Fibroblast of skin of abdomen (primary cell): ENCODE measurements at regions not wholly inside any gene's neighbourhood (a gene's known extent, or its start where the extent isn't known, plus 50 kb on each side); places are given as distances from the start of the nearest gene placed in this dataset.

ENCODE experiments used
- DNase-seq: peaks from one replicate; pipeline ENCODE4 v3.0.0-alpha.2; 2013

DNA sequence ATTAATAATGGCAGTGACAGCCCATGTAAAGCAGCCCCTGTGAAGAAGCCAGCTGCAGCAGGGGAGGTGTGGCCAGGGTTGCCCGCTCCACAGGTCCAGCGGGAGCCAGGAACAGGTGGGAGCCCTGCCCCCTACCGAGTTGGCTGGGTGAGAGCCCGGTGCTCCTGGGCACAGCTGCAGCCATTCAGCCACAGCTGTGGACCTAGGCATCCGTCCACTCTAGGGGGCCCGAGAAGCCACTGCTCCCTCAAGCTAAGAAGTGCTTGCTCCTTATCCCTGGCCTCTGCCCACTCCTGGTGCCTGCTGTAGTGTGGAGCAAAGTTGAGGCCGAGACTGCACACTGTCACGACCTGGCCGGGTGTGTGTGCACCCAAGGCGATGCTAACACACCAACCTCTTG lies 1469.0 kb downstream of the PCDH7 start:
- no peak for DNase-seq

DNA sequence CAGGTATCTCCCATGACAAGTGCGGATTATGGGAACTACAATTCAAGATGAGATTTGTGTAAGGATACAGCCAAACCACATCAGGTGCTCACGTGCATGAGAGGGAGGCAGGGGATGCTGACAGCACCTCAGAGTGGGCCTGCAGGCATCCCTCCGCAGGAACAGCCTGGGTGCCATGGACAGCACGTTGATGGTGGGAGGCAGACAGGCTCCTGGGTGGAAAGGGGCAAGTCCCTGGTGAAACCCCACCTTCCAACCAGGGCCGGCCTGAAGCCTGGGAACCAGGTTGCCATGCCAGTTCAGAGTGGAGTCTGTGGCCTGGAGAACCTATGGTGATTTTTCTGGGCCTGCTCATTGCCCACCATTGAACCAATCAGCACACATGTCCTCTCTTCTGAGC lies 1469.6 kb downstream of the PCDH7 start:
- DNase-seq: no peak

DNA sequence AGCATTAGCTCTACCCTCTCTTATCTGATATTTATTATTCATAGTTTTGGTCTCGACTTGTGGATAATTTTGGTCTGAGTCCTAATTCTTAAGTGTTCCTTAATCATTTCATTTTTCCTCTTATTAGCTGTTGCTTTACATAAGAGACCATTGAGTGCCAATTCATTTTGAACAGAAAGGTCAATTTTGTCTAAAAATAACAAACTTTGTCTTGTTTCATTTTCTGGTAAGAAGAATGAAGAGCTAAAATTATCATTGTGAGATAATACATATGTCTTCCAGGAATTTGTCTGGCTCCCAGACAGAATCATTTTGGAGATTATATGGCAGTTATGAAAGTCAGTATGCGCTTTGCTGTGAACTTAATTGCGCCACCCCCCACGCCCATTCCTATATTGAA lies 1471.8 kb downstream of the PCDH7 start:
- DNase-seq: no peak

DNA sequence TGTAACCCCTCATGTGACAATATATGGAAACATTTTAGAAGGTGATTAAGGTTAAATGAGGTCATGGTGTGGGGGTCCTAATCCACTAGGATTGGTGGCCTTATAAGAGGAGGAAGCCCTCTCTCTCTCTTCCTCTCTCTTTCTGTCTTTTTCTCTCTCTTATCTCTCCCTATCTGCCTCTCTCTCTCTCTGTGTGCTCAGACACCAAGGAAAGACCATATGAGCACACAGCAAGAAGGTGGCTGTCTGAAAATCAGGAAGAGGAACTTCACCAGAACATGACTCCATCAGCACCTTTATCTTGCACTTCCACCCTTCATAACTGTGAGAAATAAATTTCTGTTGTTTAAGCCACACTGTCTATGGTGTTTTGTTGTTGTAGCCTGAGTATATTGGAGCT lies 1472.2 kb downstream of the PCDH7 start:
- no peak for DNase-seq

DNA sequence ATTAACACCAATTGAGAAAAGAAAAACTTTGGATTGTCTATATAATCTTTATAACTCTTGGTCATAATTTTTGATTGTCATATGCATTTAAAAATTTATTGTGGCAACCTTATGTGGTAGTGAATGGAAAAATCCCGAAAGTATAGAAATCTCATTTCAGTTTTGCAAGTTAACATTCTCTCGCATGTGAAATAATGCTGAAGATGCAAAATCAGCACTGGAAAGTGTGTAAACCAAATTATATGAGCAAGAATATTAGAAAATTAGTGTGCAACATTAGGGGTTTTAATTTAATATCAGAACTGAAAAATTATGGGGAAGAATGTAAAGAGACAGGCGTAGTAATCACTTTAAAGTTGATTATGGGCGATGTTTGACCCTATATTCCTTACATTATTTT lies 1472.8 kb downstream of the PCDH7 start:
- no peak for DNase-seq

DNA sequence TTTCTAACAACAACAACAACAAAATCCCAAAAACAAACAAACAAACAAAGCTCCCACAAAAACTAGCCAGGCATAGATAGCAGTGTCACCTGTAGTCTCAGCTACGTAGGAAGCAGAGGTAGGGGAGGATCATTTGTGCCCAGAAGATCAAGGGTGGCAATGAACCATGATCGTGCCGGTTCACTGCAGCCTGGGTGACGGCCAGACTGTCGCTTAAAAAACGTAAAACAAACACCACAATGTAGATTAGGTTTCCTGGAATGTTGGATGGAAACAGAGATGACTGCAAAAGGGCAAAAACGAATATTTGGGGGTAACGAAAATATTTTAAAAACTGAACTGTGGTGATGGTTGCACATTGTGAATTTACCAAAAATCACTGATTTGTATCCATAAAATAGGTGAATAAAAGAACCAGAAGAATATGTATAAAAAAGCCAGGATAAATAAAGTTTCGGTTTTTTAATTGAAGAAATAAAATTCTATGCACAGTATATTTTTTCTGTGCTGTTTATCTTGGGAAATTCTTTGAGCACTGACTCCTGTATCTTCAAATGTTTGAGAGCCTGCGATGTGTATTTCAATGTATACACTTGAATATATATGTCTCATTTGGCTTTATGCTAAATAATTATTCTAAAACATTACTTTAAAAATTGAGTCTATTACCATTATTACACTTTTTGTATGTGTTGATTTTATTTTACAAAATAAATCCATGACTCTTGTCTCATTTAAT lies 1477.0 kb downstream of the PCDH7 start:
- no peak for DNase-seq

DNA sequence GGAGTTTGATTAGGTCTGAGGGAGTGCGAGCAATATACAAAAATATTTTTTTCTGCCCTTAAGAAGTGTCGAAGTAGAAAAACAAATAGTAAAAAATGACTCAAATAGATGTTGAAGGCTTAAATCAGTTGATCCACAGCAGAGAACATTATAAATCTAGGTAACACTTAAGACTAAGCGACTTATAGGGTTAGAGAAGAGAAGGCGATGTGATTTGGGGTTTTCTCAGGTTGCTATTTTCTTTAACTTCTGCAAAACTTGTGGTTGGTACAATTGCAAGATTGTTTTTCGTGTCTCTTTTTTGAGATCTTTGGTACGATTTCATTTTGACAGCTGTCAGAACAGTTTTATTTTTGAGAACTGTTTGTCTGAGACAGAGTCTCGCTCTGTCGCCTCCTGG lies 1479.5 kb downstream of the PCDH7 start:
- no peak for DNase-seq

DNA sequence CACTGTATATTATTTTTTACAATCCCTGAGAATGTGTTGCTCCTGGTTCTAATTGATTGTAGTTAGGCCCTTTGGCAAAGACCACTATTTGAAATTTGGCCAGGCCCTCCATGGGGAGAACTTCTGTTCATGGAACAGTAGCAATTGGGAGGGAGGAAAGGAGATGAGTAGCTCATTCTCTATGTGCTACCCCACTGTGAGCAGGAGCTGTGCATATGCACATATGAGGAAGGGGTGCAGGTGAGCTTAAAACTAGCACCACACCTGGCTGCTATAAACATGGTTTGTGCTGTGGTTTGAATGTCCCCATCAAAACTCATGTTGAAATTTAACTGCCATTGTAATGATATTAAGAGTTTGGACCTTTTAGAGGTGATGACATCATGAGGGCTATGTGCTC lies 1483.2 kb downstream of the PCDH7 start:
- no peak for DNase-seq

DNA sequence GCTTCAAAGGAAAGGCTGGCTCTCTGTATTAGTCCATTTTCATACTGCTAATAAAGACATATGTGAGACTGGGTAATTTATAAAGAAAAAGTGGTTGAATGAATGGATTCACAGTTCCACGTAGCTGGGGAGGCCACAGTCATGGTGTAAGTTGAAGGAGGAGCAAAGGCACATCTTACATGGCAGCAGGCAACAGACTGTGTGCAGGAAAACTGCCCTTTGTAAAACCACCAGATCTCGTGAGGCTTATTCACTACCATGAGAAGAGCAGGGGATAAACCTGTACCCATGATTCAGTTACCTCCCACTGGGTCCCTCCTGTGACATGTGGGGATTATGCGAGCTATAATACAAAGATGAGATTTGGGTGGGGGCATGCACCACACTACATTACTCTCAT lies 1486.6 kb downstream of the PCDH7 start:
- no peak for DNase-seq

DNA sequence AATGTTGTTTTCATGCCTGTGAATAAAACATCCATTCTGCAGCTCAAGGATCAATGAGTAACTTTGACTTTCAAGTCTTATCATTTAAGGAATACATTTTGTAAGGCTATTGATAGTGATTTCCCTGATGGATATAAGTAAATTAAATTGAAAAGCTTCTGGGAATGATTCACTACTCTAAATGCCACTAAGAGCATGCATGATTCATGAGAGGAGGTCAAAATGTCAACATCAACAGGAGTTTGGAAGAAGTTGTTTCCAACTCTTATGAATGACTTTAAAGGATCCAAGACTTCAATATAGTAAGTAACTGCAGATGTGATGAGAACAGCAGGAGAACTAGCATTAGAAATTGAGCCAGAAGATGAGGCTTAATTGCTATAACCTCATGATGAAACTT lies 1487.3 kb downstream of the PCDH7 start:
- no peak for DNase-seq

DNA sequence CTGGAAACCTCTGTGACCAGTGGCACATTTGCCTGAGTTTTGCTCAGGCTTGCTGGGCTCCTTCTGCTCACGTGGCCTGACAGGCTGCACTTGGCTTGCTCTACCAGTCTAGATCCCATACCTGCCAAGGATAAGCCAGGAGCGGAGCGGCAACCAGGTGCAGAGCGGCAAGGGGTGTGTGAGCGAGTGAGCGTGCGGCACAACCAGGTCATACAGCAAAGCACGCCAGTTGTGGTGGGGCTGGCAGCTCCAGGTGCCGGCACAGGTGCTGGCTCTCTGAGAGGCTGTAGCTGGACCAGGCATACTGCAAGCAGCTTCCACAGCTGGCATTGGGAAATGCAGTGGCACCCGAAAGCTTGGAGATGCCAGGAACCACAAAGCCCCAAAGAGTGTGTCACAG lies 1495.1 kb downstream of the PCDH7 start:
- no peak for DNase-seq

DNA sequence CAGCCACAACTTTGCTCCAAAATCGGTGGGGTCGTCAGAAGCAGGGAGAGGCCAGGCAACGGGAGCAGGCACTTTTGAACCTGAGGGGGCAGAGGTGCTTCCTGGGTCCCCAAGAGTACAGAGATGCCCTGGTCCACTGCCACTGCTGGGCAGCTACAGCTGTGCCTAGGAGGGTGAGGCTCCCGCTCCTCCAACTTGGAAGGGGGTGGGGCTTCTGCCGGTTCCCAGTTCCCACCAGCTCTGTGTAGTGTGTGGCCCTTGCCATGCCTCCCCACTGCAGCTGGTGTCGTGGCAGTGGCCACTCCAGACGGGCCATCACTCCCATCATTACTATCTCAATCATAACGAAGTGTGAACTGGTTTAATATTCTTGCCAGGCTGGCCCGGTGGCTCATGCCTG lies 1496.3 kb downstream of the PCDH7 start:
- DNase-seq: no peak

DNA sequence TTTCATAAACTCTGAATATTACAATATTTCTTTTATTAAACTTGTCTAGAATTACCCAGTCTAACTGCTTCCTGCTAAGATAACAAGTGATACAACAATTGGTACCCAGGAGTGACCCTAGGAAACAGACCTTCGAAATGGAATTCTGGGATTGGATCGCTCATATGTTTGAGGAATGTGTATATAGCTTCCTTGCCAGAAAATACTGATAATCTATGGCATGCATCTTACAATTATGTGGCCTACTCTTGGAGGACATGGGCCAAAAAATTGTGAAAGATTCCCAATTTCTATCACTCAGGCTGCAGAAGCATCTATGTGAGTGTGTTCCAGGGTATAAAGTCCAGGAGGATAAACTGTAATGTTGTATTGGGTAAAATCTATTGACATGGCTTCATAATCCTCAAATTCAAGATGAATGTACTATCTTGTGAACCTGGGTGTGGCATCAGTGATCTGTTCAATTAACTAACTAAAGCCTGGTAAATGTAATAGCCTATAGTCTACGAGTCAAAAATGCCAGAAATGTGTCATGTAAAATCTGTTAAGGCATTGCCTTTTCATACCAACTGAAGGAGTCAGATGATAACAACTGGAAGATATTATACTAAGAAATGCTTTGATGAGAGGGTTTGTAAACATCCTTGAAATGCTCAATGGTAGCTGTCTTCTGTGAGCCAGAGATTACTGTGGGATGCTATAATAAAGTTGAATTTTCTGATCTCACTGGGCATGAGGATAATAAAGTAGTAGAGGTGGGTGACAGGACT lies 1499.3 kb downstream of the PCDH7 start:
- peak; percentile 6 for DNase-seq

DNA sequence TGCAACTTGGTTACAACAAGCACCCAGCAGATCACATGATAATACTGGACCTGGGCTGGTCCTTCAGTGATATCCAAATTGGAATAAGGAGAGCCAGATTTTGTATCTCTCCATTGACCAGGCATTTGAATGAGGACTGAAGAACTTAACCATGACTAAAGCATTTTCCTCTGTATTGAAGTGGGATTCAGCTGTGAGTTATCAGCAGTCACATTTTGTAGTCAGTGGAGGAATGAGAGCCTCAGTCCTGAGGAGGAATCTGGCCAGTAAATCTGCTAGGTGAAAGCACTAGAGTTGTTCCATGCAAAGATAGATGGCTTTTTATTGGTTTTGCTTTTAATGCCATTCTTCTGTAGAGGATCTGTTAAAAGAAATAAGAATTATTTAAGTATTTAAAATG lies 1506.0 kb downstream of the PCDH7 start:
- DNase-seq: no peak

DNA sequence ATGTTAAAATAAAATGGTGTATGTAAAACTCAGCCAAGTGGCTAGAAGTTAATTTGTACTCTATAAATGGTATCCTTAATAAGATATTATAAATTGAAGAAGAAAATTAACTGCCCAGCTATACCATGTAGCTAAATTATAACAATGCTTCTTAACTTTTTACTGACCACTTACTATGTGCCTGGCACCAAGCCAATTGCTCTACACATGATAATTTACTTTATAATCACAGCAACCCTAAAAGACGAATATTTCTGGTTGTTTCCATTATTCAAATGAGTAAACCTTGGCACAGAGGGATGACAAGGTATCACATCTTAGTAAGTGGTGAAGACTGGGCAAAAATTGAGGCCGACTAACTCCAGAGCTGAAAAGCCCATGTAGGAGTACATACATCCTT lies 1506.6 kb downstream of the PCDH7 start:
- no peak for DNase-seq

DNA sequence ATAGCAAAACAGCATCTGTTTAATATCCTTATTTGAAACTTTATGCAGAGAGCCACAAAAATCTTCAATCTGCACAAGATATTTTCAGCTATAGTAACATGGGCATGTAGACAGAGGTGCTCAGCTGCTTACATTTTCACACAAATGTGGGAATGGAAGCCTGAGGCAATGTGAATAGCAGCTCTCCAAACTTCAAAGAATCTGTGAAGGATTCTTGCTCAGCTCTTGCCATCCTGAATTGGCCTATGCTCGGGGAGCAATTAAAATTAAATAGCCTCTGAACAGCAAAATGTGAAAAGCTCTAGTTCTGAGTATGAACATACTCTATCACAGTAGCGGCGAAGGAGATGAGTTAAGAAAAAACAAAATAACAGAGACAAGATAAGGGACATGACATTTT lies 1523.8 kb downstream of the PCDH7 start:
- no peak for DNase-seq

DNA sequence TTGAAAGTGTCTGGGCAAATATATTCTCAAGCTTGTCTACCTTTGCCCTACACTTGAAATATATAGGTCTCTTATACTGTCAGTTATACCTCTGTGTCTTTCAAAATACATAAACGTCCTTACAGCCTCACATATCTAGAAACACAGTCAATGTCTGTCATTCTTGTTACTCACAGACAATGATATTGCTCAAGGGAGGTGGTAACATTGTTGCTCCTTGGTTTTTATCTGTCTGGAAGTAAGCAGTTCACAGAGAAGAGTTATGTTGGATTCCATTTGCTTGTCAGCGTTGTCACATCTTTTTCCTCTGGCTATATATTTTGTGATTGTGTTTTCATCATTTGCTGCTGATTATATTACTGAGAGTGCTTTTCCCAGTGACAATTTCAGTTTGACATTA lies 1528.9 kb downstream of the PCDH7 start:
- no peak for DNase-seq

DNA sequence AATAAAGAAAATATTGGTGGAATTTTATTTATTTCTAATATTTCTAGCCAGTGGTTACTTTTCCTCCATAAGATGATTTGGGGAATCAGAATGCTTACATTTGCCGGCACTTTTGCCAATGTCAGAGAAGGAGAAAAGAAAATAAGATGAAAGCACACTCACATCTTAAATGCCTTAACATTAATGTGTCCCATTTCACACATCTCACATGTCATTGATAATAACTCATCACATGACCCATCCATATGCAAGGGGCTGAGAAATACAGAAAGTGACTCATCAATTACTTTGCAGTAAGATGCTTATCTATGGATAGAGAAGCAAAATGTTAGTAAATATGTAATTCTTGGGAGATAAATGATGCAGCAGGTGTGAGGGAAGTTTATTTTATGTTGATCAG lies 1531.0 kb downstream of the PCDH7 start:
- no peak for DNase-seq

DNA sequence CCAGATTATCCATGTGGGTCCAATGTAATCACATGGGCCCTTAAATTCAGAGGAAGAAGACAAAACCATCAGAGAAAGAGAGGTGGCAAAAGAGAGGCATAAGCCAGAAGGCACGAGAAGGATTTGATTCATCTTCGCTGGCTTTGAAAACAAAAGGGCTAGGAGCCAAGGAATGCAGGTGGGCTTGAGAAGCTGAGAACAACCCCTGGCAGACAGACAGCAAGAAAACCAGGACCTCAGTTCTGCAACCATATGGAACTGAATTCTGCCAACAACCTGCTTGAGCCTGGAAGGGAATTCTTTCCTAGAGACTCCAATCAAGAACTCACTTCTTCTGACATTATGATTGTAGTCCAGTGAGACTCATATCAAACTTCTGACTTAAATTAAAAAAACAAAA lies 1531.8 kb downstream of the PCDH7 start:
- no peak for DNase-seq

DNA sequence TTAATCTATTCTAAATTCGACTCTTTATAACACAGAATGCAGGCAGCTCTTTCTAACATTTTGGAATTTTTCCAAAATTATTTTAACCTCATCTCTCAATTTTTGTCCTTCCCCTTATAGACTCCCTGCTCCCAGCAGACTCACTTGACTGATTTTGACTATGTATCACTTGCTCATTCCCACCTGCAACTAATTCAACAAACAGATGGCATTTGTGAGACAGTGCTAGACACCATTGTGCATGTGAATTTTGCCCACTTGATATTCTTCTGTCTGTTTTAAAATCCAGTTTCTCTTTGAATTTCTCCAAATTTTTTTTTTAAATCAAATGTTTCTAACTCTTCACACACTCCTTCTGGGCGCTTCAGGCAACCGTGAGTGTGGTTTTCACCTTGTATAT lies 1534.0 kb downstream of the PCDH7 start:
- no peak for DNase-seq

DNA sequence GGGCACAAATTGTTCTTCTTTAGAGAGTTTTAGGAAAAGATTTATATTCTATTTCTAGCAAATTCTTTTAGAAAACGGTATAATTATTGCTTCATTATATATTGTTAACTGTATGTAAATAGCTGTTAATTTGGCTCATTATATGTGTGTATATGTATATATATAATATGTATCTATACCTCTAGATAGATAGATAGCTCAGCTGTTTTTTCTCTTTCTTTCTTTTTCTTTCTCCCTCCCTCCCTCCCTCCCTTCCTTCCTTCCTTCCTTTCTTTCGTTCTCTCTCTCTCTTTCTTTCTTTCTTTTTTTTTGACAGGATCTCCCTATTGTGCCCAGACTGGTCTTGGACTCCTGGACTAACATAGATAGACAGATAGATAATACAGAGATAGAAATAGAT lies 1538.8 kb downstream of the PCDH7 start:
- DNase-seq: no peak

DNA sequence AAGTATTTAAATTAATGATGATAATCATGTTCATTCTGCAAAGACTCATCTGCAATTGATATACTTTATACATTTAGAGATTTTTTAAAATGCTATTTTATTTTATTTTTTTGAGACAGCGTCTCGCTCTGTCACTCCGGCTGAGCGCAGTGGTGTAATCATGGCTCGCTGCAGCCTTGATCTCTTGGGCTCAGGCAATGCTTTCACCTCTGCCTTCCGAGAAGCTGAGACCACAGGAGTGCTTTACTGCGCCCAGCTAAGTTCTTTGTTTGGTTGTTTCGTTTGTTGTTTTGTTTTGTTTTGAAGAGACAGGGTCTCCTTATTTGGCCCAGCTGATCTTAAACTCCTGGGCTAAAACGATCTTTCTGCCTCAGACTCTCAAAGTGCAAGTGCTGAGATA lies 1541.0 kb downstream of the PCDH7 start:
- DNase-seq: no peak

DNA sequence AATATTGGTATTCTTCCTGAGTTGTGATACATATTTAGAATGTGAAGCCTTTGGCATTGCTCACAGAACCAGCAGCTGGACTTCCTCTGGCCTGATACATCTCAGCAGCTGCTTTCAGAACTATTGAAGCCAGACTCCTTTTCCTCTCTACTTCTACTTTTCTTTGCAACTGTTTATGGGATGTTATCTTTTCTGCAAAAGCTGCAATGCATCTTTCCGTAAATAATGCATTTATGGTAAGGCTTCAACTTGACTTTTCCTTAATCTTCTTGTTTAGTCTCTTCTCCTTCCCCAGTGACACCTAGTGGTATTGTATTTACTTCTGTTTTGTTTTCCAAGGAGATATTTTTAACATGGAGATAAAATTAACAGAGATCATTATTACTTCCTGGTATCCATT lies 1548.7 kb downstream of the PCDH7 start:
- DNase-seq: no peak

DNA sequence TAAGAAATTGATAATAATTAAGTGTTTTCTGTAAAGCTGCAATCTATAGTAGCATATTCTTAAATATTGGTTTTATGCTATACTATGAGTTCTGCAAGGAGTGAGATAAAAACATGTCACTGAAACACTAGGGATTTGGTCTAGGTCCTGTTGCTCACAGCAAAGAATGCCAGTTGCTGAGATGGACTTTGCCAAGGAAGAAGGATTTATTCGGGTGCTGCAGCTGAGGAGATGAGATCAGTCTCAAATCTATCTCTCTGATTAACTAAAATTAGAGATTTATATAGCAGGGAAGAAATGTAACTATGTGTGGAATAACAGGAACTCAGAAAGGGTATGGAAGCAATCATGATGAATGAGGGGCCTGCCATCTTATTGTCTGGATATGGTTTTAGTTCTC lies 1569.9 kb downstream of the PCDH7 start:
- DNase-seq: no peak

DNA sequence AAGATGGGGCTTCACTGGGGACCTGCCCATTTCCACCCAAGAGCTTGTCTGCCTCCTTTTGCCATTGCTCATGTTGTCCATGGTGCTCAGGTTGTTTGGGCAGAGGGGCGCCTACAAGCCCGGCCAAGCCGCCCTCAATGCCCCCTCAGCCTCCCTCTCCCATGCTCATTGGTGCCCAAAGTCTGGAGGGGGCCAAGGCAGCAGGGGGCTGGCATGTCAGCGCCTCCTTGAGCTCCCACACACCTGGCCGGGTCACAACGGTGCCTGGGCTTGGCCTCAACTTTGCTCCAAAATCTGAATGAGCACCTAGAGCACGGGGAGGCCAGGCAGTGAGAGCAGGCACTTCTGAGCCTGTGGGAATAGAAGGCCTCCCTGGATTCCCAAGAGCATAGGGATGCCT lies 1598.8 kb downstream of the PCDH7 start:
- no peak for DNase-seq
